Right lobe of liver (tissue), 4 donors: ENCODE measurements at regions not wholly inside any gene's neighbourhood (a gene's known extent, or its start where the extent isn't known, plus 50 kb on each side); places are given as distances from the start of the nearest gene placed in this dataset.

Experiments
- POLR2A ChIP-seq: fragments of 450-650 bp; IDR thresholded peaks from one replicate; pipeline ENCODE4 v1.6.1; 2017; ENCODE audit warnings: antibody characterized with exemption, mild to moderate bottlenecking
- TF ChIP-seq, protein P1 (sequence below), 4 donors: fragments of 200-600 bp in 3 of 4; fragments of 450-650 bp in 1 of 4; IDR thresholded peaks; one replicate each; pipeline versions ENCODE4 v1.5.1 to v1.8.0; 2016 to 2022; ENCODE audit warnings: antibody characterized with exemption in 4 of 4, mild to moderate bottlenecking in 2 of 4
- donor health status: DM: no; HTN: no; CAD: no.
- donor health status: DM: no; HTN: no; CAD: no.
- donor health status: DM: no; HTN: yes; CAD: no.

- TF ChIP-seq, protein P1, sequence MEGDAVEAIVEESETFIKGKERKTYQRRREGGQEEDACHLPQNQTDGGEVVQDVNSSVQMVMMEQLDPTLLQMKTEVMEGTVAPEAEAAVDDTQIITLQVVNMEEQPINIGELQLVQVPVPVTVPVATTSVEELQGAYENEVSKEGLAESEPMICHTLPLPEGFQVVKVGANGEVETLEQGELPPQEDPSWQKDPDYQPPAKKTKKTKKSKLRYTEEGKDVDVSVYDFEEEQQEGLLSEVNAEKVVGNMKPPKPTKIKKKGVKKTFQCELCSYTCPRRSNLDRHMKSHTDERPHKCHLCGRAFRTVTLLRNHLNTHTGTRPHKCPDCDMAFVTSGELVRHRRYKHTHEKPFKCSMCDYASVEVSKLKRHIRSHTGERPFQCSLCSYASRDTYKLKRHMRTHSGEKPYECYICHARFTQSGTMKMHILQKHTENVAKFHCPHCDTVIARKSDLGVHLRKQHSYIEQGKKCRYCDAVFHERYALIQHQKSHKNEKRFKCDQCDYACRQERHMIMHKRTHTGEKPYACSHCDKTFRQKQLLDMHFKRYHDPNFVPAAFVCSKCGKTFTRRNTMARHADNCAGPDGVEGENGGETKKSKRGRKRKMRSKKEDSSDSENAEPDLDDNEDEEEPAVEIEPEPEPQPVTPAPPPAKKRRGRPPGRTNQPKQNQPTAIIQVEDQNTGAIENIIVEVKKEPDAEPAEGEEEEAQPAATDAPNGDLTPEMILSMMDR (IDR thresholded peaks at IDR 0.05) = no peak
- TF ChIP-seq POLR2A = no peak
Observed at GRCh38 chr14:104252256-104253215, 114.1 kb downstream of the KIF26A start.
